Activated T-cell treated with anti-CD3 and anti-CD28 coated beads for 48 hours (primary cell): ENCODE measurements at regions not wholly inside any gene's neighbourhood (a gene's known extent, or its start where the extent isn't known, plus 50 kb on each side); places are given as distances from the start of the nearest gene placed in this dataset.
"Not testable (repeated sequence)": the region's sequence is repeated elsewhere in the genome, so short reads cannot be mapped to it uniquely, and the experiment has no call there.

Source experiments
- DNase-seq: peaks from one replicate; pipeline ENCODE4 v3.0.0-alpha.2; 2020; ENCODE audit warnings: low read depth

GRCh38 chr1:187838335-187839293 lies 1009.9 kb downstream of the PLA2G4A start:
- no peak for DNase-seq

- no peak for DNase-seq
Measured at GRCh38 chr1:187839873-187840272, 1011.1 kb downstream of the PLA2G4A start.

DNA sequence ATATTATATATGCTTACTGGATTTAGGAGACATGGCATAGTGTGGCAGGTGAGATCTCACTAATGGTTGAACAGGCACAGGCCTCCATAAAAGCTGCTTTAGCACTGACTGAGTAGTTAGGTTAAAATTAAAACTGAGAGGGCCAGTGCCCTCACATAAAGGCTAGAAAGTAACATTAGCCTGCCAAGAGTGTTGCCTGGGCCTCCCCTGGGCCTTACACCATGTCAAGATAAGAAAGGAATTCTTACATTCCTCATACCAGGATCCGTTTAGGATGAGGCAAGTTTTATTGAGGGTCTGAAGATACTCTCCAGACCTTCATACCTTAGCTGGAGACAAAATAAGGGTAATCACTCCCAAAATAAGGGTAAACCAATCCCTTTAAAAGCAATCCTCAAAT lies 1011.8 kb downstream of the PLA2G4A start:
- no peak for DNase-seq

- DNase-seq: no peak
Measured at GRCh38 chr1:187842406-187843165, 1013.8 kb downstream of the PLA2G4A start.

DNA sequence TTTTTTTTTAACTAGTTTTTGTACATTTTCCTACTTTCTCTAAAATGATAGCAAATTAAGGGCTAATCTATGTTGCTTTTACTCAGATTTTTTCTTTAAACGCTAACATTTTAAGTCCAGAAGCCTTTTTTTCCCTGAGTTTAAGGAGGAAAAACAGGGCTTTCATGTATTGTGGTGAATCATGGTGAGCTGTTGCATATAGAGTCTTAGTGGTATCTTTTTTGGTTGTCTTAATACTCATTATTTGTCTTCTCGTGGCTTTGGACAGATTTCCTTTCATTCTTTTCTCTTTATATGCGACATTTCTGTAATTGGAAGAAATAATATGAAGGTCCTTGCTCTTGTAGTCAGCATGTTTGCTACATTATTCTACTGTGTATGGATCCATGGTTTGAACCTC lies 1015.6 kb downstream of the PLA2G4A start:
- DNase-seq: no peak

DNA sequence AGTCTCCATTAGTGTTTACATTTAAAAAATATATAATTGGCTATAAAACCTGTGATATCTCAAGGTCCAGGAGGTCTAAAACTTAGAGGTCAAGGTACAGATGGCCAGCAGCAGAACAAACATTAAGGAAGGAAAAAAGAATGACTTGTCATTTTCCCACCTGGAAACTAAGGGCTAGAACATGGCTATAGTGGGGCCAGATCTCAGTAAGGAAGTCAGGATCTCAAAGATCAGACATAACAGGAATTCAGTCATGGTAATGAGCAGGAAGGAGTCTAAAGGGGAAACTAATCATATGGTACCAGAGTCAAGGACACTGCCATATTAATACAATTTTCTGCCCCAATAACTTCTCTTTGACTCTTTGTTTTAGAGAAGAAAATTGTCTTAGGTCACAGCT lies 1018.8 kb downstream of the PLA2G4A start:
- DNase-seq: no peak

GRCh38 chr1:187848321-187848720 lies 1019.6 kb downstream of the PLA2G4A start:
- no peak for DNase-seq

- DNase-seq: not testable (repeated sequence)
Measured at GRCh38 chr1:187850146-187850545, 1021.4 kb downstream of the PLA2G4A start.

DNA sequence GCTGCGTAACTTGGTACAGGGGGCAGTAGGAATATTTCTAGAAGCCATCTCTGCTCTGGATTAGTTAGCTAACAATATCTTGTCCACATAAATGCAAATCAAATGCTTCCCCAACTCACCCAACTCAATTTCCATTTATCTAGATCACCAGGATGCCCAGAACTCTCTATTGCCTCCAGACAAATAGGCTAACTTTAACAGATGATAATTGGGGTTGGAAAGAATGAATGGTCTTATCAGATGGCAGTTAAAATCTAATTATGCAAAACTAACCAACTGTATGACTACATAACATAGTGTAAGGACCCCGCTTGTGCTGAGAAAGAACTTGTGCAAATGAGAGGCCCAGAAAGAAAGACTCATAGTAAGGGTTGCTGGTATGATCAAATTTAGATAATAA lies 1024.8 kb downstream of the PLA2G4A start:
- no peak for DNase-seq

DNA sequence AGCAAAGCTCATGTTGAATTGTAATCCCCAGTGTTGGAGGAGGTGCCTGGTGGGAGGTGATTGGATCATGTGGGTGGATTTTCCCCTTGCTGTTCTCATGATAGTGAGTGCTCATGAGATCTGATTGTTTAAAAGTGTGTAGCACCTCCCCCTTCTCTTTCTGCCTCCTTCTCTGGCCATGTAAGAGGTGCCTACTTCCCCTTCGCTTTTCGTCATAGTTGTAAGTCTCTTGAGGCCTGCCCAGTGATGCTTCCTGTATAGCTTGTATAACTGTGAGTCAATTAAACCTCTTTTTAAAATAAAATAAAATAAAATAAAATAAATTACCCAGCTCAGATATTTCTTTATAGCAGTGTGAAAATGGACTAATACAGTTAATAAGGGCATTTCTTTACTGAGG lies 1025.7 kb downstream of the PLA2G4A start:
- no peak for DNase-seq

GRCh38 chr1:187862506-187862905 lies 1033.8 kb downstream of the PLA2G4A start:
- DNase-seq: no peak

DNA sequence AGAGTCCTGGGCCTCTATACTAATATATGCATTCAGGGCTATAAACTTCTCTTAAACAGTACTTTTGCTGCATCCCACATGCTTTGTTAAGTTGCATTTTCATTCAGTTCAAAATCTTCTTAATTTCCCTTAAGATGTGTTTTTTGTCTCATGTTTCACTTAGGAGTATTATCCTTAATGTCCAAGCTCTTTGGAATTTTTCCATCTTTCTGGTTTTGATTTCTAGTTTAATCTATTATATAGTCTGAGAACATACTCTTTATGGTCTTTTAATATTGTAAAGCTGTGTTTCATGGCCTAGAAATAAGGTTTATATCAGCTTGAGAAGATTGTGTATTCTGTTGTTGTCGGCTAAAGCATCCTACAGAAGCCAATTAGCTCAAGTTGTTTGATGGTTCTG lies 1041.8 kb downstream of the PLA2G4A start:
- DNase-seq: no peak

DNA sequence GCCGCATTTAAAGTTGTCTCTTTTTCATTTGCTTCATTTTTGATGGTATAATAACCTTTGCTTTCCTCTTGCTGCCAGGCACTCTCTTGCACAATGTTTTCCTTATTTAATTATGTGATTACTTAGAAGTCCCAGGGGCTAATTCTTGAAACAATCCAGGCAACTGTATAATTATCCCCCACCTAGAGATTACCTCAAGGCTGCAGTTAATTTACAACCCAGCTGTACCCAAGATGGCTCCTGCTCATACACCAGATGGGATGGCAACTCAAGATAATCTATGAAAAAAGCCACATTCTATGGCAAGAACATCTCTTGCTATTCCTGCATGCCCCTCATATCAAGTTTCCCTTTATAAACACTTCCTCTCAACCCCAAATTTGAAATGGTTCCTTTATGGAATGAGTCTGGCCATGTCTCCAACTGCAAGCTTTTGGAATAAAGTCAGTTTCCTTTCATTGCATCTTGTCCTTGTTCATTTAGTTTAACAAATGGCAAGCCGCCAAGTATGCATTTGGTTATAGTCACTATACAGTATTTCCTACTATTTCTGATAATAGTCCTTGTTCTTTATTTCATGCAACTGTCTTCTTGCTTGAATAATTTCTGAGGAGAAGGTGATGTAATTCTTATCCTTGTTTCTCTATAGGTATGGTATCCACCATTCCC lies 1042.6 kb downstream of the PLA2G4A start:
- DNase-seq: no peak

- no peak for DNase-seq
Measured at GRCh38 chr1:187872550-187872949, 1043.8 kb downstream of the PLA2G4A start.

- no peak for DNase-seq
Measured at GRCh38 chr1:187873126-187873525, 1044.4 kb downstream of the PLA2G4A start.

DNA sequence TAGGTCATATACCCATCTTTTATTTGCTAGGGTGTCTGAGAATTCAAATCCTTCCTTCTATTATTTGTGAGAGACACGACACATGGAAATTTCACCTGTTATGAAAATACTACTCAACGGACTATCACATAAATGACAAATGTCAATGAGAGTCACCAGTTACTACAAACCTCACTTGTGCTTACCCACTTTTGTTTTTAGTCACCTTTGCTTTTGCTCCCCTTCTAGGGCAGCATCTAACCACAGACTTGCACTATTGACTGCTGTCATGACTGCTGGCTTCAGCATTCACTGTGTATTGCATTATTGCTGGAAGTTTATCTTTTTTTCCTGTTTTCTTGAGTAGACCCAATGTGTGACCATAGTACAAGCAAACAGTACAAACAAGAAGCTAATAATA lies 1048.0 kb downstream of the PLA2G4A start:
- DNase-seq: no peak

- no peak for DNase-seq
Measured at GRCh38 chr1:187877220-187877619, 1048.5 kb downstream of the PLA2G4A start.

- no peak for DNase-seq
Measured at GRCh38 chr1:187878883-187879282, 1050.1 kb downstream of the PLA2G4A start.

DNA sequence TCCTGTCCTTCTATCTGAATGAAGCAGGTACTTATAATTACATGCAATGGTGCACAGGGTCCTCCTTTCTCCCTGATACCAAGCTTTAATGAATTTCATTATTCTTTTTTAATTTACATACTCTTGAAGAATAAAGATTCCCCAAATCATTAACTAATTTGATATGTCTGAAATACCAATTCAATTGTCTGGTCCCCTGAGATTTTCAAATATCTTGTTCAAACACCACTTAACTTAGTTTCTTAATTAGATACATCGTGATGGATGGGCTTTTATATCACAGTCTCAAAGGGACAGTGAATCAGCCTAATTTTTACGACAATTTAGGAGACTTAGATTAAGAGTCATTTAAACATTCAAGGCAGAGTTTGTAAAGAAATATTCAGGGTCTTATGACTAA lies 1054.6 kb downstream of the PLA2G4A start:
- no peak for DNase-seq

- DNase-seq: no peak
Measured at GRCh38 chr1:187891993-187892682, 1063.4 kb downstream of the PLA2G4A start.

DNA sequence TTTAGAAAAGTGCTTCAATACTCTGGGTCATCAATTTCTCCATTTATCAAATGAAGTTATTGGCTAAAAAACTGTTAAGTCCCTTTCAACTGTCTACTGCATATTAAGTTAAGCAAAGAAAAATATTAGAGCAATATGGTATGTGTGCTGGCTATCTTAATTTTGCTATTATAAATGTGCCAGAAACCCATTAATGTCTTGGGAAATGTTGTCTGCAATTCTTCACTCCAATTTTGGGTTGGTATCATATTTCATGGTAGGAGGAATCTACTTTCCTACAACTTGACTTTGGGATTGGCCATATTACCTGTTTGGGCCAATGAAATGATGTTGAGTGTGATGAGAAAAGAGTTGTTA lies 1063.9 kb downstream of the PLA2G4A start:
- DNase-seq: no peak

GRCh38 chr1:187893471-187893870 lies 1064.7 kb downstream of the PLA2G4A start:
- no peak for DNase-seq
